Activated T-cell treated with anti-CD3 and anti-CD28 coated beads, Interleukin-2, amount 50 U/mL, for 4 hours (primary cell): ENCODE measurements at regions not wholly inside any gene's neighbourhood (a gene's known extent, or its start where the extent isn't known, plus 50 kb on each side); places are given as distances from the start of the nearest gene placed in this dataset.
"Not testable (repeated sequence)": the region's sequence is repeated elsewhere in the genome, so short reads cannot be mapped to it uniquely, and the experiment has no call there.

ENCODE experiments used
- ATAC-seq, 2 donors: fragments of 200-7000 bp; cut with Tn5 transposase; one replicate each; pipeline ENCODE4 v1.10.0; 2021
- DNase-seq: peaks from one replicate; pipeline ENCODE4 v3.0.0-alpha.2; 2020
- H3K27me3 Mint-ChIP-seq: one replicate; pipeline ENCODE4 v1.8.0; 2021; ENCODE audit warnings: low read depth, mixed read lengths
- H3K36me3 Mint-ChIP-seq: one replicate; pipeline ENCODE4 v1.8.0; 2022; ENCODE audit warnings: mixed read lengths; ENCODE audit not compliant: insufficient read depth
- H3K4me1 Mint-ChIP-seq: one replicate; pipeline ENCODE4 v1.8.0; 2021; ENCODE audit warnings: low read depth, mixed read lengths
- H3K4me3 Mint-ChIP-seq: one replicate; pipeline ENCODE4 v1.8.0; 2021; ENCODE audit warnings: mild to moderate bottlenecking, moderate library complexity, mixed read lengths
- H3K9me3 Mint-ChIP-seq: one replicate; pipeline ENCODE4 v1.8.0; 2021; ENCODE audit warnings: mixed read lengths

- H3K27me3 Mint-ChIP-seq: no peaks in the 10 kb centered on the region
- DNase-seq (no peak), ATAC-seq (no peak)
- peaks cover 2% of the 10 kb centered on the region for H3K36me3 Mint-ChIP-seq
- H3K9me3 Mint-ChIP-seq: peaks cover 3% of the 10 kb centered on the region
- H3K4me3 Mint-ChIP-seq: no peak overlapping the region
- H3K4me1 Mint-ChIP-seq: no peaks in the 10 kb centered on the region
Observed at GRCh38 chr5:21573416-21574314, 1279.5 kb downstream of the CDH12 start.

GRCh38 chr5:21571196-21571595 is 1281.9 kb downstream of the CDH12 start:
- not testable (repeated sequence) for ATAC-seq, H3K4me1 Mint-ChIP-seq, H3K36me3 Mint-ChIP-seq, H3K27me3 Mint-ChIP-seq, DNase-seq, H3K4me3 Mint-ChIP-seq
- peaks cover 11% of the 10 kb centered on the region for H3K9me3 Mint-ChIP-seq

GRCh38 chr5:21559109-21559508 is 1294.0 kb downstream of the CDH12 start:
- not testable (repeated sequence) for DNase-seq, ATAC-seq, H3K4me1 Mint-ChIP-seq, H3K4me3 Mint-ChIP-seq, H3K27me3 Mint-ChIP-seq, H3K9me3 Mint-ChIP-seq
- peaks cover 16% of the 10 kb centered on the region for H3K36me3 Mint-ChIP-seq

GRCh38 chr5:21552263-21552662 is 1300.9 kb downstream of the CDH12 start:
- ATAC-seq, H3K27me3 Mint-ChIP-seq, DNase-seq, H3K9me3 Mint-ChIP-seq, H3K4me3 Mint-ChIP-seq, H3K4me1 Mint-ChIP-seq, H3K36me3 Mint-ChIP-seq: not testable (repeated sequence)

GRCh38 chr5:21550916-21551315 is 1302.2 kb downstream of the CDH12 start:
- DNase-seq, ATAC-seq, H3K4me1 Mint-ChIP-seq, H3K36me3 Mint-ChIP-seq, H3K9me3 Mint-ChIP-seq, H3K4me3 Mint-ChIP-seq, H3K27me3 Mint-ChIP-seq: not testable (repeated sequence)

GRCh38 chr5:21547656-21548055 is 1305.5 kb downstream of the CDH12 start:
- not testable (repeated sequence) for DNase-seq, H3K27me3 Mint-ChIP-seq, H3K36me3 Mint-ChIP-seq, H3K4me1 Mint-ChIP-seq, H3K4me3 Mint-ChIP-seq, H3K9me3 Mint-ChIP-seq, ATAC-seq

GRCh38 chr5:21535114-21535513 is 1318.0 kb downstream of the CDH12 start:
- not testable (repeated sequence) for H3K4me1 Mint-ChIP-seq, DNase-seq, H3K27me3 Mint-ChIP-seq, ATAC-seq, H3K9me3 Mint-ChIP-seq, H3K36me3 Mint-ChIP-seq, H3K4me3 Mint-ChIP-seq

- not testable (repeated sequence) for H3K4me3 Mint-ChIP-seq, H3K27me3 Mint-ChIP-seq, H3K36me3 Mint-ChIP-seq, ATAC-seq, H3K9me3 Mint-ChIP-seq, H3K4me1 Mint-ChIP-seq, DNase-seq
Observed at GRCh38 chr5:21521157-21521556, 1332.0 kb downstream of the CDH12 start.

- not testable (repeated sequence) for DNase-seq, H3K9me3 Mint-ChIP-seq, H3K27me3 Mint-ChIP-seq, H3K4me3 Mint-ChIP-seq, ATAC-seq, H3K4me1 Mint-ChIP-seq
- peaks cover 15% of the 10 kb centered on the region for H3K36me3 Mint-ChIP-seq
Observed at GRCh38 chr5:21496926-21497325, 1356.2 kb downstream of the CDH12 start.

- not testable (repeated sequence) for H3K4me3 Mint-ChIP-seq, H3K4me1 Mint-ChIP-seq, H3K27me3 Mint-ChIP-seq, ATAC-seq, H3K9me3 Mint-ChIP-seq, DNase-seq
- peaks cover 12% of the 10 kb centered on the region for H3K36me3 Mint-ChIP-seq
Observed at GRCh38 chr5:21496056-21496455, 1357.1 kb downstream of the CDH12 start.

- not testable (repeated sequence) for H3K27me3 Mint-ChIP-seq, DNase-seq, ATAC-seq, H3K4me1 Mint-ChIP-seq, H3K4me3 Mint-ChIP-seq, H3K9me3 Mint-ChIP-seq
- peaks cover 12% of the 10 kb centered on the region for H3K36me3 Mint-ChIP-seq
Observed at GRCh38 chr5:21495235-21495634, 1357.9 kb downstream of the CDH12 start.

- not testable (repeated sequence) for DNase-seq
Observed at GRCh38 chr5:21494033-21494432, 1359.1 kb downstream of the CDH12 start.

GRCh38 chr5:21491182-21491581 is 1362.0 kb downstream of the CDH12 start:
- not testable (repeated sequence) for H3K36me3 Mint-ChIP-seq, H3K27me3 Mint-ChIP-seq, DNase-seq, H3K4me1 Mint-ChIP-seq, H3K4me3 Mint-ChIP-seq, ATAC-seq, H3K9me3 Mint-ChIP-seq

More at GRCh38 chr5:21494033-21494432, 1359.1 kb downstream of the CDH12 start:
- not testable (repeated sequence) for H3K9me3 Mint-ChIP-seq, ATAC-seq, H3K27me3 Mint-ChIP-seq, H3K4me3 Mint-ChIP-seq, H3K4me1 Mint-ChIP-seq
- H3K36me3 Mint-ChIP-seq: peaks cover 12% of the 10 kb centered on the region

GRCh38 chr5:21488828-21489227 is 1364.3 kb downstream of the CDH12 start:
- ATAC-seq, H3K27me3 Mint-ChIP-seq, H3K4me3 Mint-ChIP-seq, H3K4me1 Mint-ChIP-seq, H3K9me3 Mint-ChIP-seq, DNase-seq, H3K36me3 Mint-ChIP-seq: not testable (repeated sequence)

GRCh38 chr5:21485458-21486000 is 1367.6 kb downstream of the CDH12 start:
- DNase-seq, H3K27me3 Mint-ChIP-seq, H3K9me3 Mint-ChIP-seq, H3K4me1 Mint-ChIP-seq, H3K4me3 Mint-ChIP-seq, ATAC-seq: not testable (repeated sequence)
- peaks cover 14% of the 10 kb centered on the region for H3K36me3 Mint-ChIP-seq
